ENCODE measurements at regions not wholly inside any gene's neighbourhood (a gene's known extent, or its start where the extent isn't known, plus 50 kb on each side); places are given as distances from the start of the nearest gene placed in this dataset.
"Not testable (repeated sequence)": the region's sequence is repeated elsewhere in the genome, so short reads cannot be mapped to it uniquely, and the experiment has no call there.

DNA sequence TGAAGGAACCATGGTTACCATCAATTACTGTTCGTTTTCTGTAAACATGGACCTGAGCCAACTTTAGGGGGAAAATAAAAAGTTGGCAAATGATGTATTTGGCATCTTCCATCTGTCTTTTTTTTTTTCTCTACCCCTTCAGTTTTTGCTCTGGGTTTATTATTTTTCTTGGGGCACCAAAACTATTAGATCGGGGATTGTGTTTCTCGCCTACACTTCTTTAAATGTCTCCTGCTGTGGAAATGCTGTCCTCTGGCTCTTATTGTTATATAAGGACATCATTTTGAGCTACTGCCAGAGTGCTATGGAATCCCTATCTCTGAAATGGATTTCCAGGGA lies 234.0 kb upstream of the SLIT2 start:
- Histone ChIP-seq H3F3A (ENCODE audit: low read depth) (no peaks in the 10 kb centered on the region), H3K4me2 (ENCODE audit: low read depth, low read length, poor library complexity, severe bottlenecking) (no peak overlapping the region), H4K20me1 (ENCODE audit: insufficient read depth, low read length, poor library complexity, severe bottlenecking) (no peaks in the 10 kb centered on the region), H2AFZ (ENCODE audit: low read length) (no peak overlapping the region), H3K79me2 (ENCODE audit: insufficient read depth, low read length) (no peaks in the 10 kb centered on the region), H3K36me3 (ENCODE audit: insufficient read depth, low read length) (no peaks in the 10 kb centered on the region), H3K9ac (ENCODE audit: low read depth, low read length, poor library complexity, severe bottlenecking) (no peak overlapping the region), H3K4me1 (ENCODE audit: insufficient read depth, low read length, poor library complexity, severe bottlenecking) (no peaks in the 10 kb centered on the region), H3K4me3 (ENCODE audit: low read length, poor library complexity, severe bottlenecking) (no peak overlapping the region), H3K27me3 (ENCODE audit: insufficient read depth, low read length, poor library complexity, severe bottlenecking) (no peaks in the 10 kb centered on the region), H3K9me3 (ENCODE audit: insufficient read depth, low read depth, low read length) (no peaks in the 10 kb centered on the region), H3K9me2 (replicated peaks; ENCODE audit: low read depth, low read length) (no peaks in the 10 kb centered on the region)
- TF ChIP-seq, protein P1, sequence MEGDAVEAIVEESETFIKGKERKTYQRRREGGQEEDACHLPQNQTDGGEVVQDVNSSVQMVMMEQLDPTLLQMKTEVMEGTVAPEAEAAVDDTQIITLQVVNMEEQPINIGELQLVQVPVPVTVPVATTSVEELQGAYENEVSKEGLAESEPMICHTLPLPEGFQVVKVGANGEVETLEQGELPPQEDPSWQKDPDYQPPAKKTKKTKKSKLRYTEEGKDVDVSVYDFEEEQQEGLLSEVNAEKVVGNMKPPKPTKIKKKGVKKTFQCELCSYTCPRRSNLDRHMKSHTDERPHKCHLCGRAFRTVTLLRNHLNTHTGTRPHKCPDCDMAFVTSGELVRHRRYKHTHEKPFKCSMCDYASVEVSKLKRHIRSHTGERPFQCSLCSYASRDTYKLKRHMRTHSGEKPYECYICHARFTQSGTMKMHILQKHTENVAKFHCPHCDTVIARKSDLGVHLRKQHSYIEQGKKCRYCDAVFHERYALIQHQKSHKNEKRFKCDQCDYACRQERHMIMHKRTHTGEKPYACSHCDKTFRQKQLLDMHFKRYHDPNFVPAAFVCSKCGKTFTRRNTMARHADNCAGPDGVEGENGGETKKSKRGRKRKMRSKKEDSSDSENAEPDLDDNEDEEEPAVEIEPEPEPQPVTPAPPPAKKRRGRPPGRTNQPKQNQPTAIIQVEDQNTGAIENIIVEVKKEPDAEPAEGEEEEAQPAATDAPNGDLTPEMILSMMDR (conservative IDR thresholded peaks at IDR 0.05; ENCODE audit: low read length) = no peak
- no peak for TF ChIP-seq EZH2phosphoT487 (IDR thresholded peaks at IDR 0.05; ENCODE audit: borderline replicate concordance)

- no peaks in the 10 kb centered on the region for H4K20me1 ChIP-seq (ENCODE audit: insufficient read depth, low read length, poor library complexity, severe bottlenecking)
- no peaks in the 10 kb centered on the region for H3K27me3 ChIP-seq (ENCODE audit: insufficient read depth, low read length, poor library complexity, severe bottlenecking)
- H3K79me2 ChIP-seq (ENCODE audit: insufficient read depth, low read length) = no peaks in the 10 kb centered on the region
- no peak overlapping the region for H2AFZ ChIP-seq (ENCODE audit: low read length)
- no peak overlapping the region for H3K4me2 ChIP-seq (ENCODE audit: low read depth, low read length, poor library complexity, severe bottlenecking)
- TF ChIP-seq, protein P1 (conservative IDR thresholded peaks at IDR 0.05; ENCODE audit: low read length) = no peak
- TF ChIP-seq EZH2phosphoT487 (IDR thresholded peaks at IDR 0.05; ENCODE audit: borderline replicate concordance) = no peak
- H3K9ac ChIP-seq (ENCODE audit: low read depth, low read length, poor library complexity, severe bottlenecking) = no peak overlapping the region
- H3K4me3 ChIP-seq (ENCODE audit: low read length, poor library complexity, severe bottlenecking) = no peak overlapping the region
- H3K4me1 ChIP-seq (ENCODE audit: insufficient read depth, low read length, poor library complexity, severe bottlenecking) = no peaks in the 10 kb centered on the region
- no peaks in the 10 kb centered on the region for H3K9me2 ChIP-seq (replicated peaks; ENCODE audit: low read depth, low read length)
- H3K9me3 ChIP-seq (ENCODE audit: insufficient read depth, low read depth, low read length) = no peaks in the 10 kb centered on the region
- H3F3A ChIP-seq (ENCODE audit: low read depth) = no peaks in the 10 kb centered on the region
- no peaks in the 10 kb centered on the region for H3K36me3 ChIP-seq (ENCODE audit: insufficient read depth, low read length)
Measured at GRCh38 chr4:20017070-20017776, 234.5 kb upstream of the SLIT2 start.

- no peaks in the 10 kb centered on the region for H3K27me3 ChIP-seq (ENCODE audit: insufficient read depth, low read length, poor library complexity, severe bottlenecking)
- H3K4me1 ChIP-seq (ENCODE audit: insufficient read depth, low read length, poor library complexity, severe bottlenecking) = no peaks in the 10 kb centered on the region
- no peaks in the 10 kb centered on the region for H3K9me3 ChIP-seq (ENCODE audit: insufficient read depth, low read depth, low read length)
- H3K36me3 ChIP-seq (ENCODE audit: insufficient read depth, low read length) = no peaks in the 10 kb centered on the region
- no peak overlapping the region for H3K9ac ChIP-seq (ENCODE audit: low read depth, low read length, poor library complexity, severe bottlenecking)
- TF ChIP-seq, protein P1 (conservative IDR thresholded peaks at IDR 0.05; ENCODE audit: low read length) = no peak
- TF ChIP-seq EZH2phosphoT487 (IDR thresholded peaks at IDR 0.05; ENCODE audit: borderline replicate concordance) = no peak
- H3K4me3 ChIP-seq (ENCODE audit: low read length, poor library complexity, severe bottlenecking) = no peak overlapping the region
- no peaks in the 10 kb centered on the region for H3K79me2 ChIP-seq (ENCODE audit: insufficient read depth, low read length)
- no peaks in the 10 kb centered on the region for H4K20me1 ChIP-seq (ENCODE audit: insufficient read depth, low read length, poor library complexity, severe bottlenecking)
- H3F3A ChIP-seq (ENCODE audit: low read depth) = no peaks in the 10 kb centered on the region
- H3K4me2 ChIP-seq (ENCODE audit: low read depth, low read length, poor library complexity, severe bottlenecking) = no peak overlapping the region
- H3K9me2 ChIP-seq (replicated peaks; ENCODE audit: low read depth, low read length) = no peaks in the 10 kb centered on the region
- no peak overlapping the region for H2AFZ ChIP-seq (ENCODE audit: low read length)
Measured at GRCh38 chr4:20015636-20016224, 236.0 kb upstream of the SLIT2 start.

DNA sequence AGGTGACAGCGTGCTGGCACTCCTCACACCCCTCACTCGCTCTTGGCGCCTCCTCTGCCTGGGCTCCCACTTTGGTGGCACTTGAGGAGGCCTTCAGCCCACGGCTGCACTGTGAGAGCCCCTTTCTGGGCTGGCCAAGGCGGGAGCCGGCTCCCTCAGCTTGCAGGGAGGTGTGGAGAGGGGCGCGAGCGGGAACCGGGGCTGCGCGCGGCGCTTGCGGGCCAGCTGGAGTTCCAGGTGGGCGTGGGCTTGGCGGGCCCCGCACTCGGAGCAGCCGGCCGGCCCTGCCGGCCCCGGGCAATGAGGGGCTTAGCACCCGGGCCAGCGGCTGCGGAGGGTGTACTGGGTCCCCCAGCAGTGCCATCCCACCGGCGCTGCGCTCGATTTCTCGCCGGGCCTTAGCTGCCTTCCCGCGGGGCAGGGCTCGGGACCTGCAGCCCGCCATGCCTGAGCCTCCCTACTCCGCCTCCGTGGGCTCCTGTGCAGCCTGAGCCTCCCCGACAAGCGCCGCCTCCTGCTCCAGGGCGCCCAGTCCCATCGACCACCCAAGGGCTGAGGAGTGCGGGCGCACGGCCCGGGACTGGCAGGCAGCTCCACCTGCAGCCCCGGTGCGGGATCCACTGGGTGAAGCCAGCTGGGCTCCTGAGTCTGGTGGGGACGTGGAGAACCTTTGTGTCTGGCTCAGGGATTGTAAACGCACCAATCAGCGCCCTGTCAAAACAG lies 247.7 kb upstream of the SLIT2 start:
- H2AFZ ChIP-seq (ENCODE audit: low read length); H4K20me1 ChIP-seq (ENCODE audit: insufficient read depth, low read length, poor library complexity, severe bottlenecking); H3K9me2 ChIP-seq (replicated peaks; ENCODE audit: low read depth, low read length); H3K9ac ChIP-seq (ENCODE audit: low read depth, low read length, poor library complexity, severe bottlenecking); H3K27me3 ChIP-seq (ENCODE audit: insufficient read depth, low read length, poor library complexity, severe bottlenecking); H3K9me3 ChIP-seq (ENCODE audit: insufficient read depth, low read depth, low read length); H3K36me3 ChIP-seq (ENCODE audit: insufficient read depth, low read length); H3K4me1 ChIP-seq (ENCODE audit: insufficient read depth, low read length, poor library complexity, severe bottlenecking); H3K4me2 ChIP-seq (ENCODE audit: low read depth, low read length, poor library complexity, severe bottlenecking); H3K79me2 ChIP-seq (ENCODE audit: insufficient read depth, low read length); H3K4me3 ChIP-seq (ENCODE audit: low read length, poor library complexity, severe bottlenecking); H3F3A ChIP-seq (ENCODE audit: low read depth): not testable (repeated sequence)

All from Loucy (cell line).